ENCODE measurements at regions not wholly inside any gene's neighbourhood (a gene's known extent, or its start where the extent isn't known, plus 50 kb on each side); places are given as distances from the start of the nearest gene placed in this dataset.

DNA sequence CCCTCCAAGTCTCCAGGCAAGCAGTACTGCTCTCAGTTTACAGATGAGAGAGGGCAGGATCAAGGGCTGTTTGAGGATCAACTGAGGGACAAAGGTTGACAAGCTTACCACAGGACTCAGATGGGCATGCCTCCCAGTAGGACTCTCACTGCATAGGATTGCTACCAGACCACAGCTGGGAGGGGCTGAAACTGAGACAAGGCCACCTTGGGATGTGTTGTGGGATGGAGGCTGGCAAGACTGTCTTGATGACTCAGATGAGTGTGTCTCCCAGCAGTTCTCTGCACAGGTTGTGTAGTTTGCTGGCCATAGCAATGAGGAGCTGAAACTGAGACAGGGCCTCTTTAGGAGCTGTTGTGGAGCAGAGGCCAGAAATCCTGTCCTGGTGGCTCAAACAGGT, 222.2 kb upstream of the IRX1 start:
- no peaks in the 10 kb centered on the region; the same call in 1 of the 2 replicates for H4K20me1 ChIP-seq (ENCODE audit: insufficient read depth)
- POLR2A ChIA-PET = no interaction called here
- intact Hi-C loops (cut with micrococcal nuclease) = no loop called here
- TF ChIP-seq CTCF (IDR thresholded peaks at IDR 0.05 in 2 of 3, conservative IDR thresholded peaks at IDR 0.05 in 1 of 3; ENCODE audit: borderline replicate concordance in 1 of 3, insufficient read depth in 1 of 3, low read depth in 2 of 3, low read length in 2 of 3) = no peak
- no peak for TF ChIP-seq SP1 (IDR thresholded peaks at IDR 0.05; ENCODE audit: low read depth)
- no peak for TF ChIP-seq EZH2 (IDR thresholded peaks at IDR 0.05)
- no peak for TF ChIP-seq EGR1 (IDR thresholded peaks at IDR 0.05; ENCODE audit: low read depth)
- TF ChIP-seq YY1 (IDR thresholded peaks at IDR 0.05; ENCODE audit: extremely low read depth, insufficient replicate concordance, low read depth, low read length) = no peak
- TF ChIP-seq, protein P1, sequence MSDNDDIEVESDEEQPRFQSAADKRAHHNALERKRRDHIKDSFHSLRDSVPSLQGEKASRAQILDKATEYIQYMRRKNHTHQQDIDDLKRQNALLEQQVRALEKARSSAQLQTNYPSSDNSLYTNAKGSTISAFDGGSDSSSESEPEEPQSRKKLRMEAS (IDR thresholded peaks at IDR 0.05) = no peak
- TF ChIP-seq FOSL1 (IDR thresholded peaks at IDR 0.05; ENCODE audit: low read depth) = no peak
- TF ChIP-seq POLR2A (IDR thresholded peaks at IDR 0.05; ENCODE audit: borderline replicate concordance, extremely low read depth, insufficient read depth, insufficient read length) = no peak
- TF ChIP-seq TCF7L2 (IDR thresholded peaks at IDR 0.05; ENCODE audit: borderline replicate concordance, extremely low read depth, insufficient read depth, insufficient read length) = no peak
- TF ChIP-seq CEBPB (IDR thresholded peaks at IDR 0.05; ENCODE audit: low read depth) = no peak
- no peak for TF ChIP-seq ZFX (IDR thresholded peaks at IDR 0.05)
- TF ChIP-seq, protein P2, sequence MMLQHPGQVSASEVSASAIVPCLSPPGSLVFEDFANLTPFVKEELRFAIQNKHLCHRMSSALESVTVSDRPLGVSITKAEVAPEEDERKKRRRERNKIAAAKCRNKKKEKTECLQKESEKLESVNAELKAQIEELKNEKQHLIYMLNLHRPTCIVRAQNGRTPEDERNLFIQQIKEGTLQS (IDR thresholded peaks at IDR 0.05) = no peak
- TF ChIP-seq SRF (IDR thresholded peaks at IDR 0.05; ENCODE audit: low read depth) = no peak
- no peak for TF ChIP-seq ELF1 (IDR thresholded peaks at IDR 0.05; ENCODE audit: borderline replicate concordance, low read depth)
- TF ChIP-seq ZNF274 (IDR thresholded peaks at IDR 0.05; ENCODE audit: low read depth, low read length) = no peak
- no peak for TF ChIP-seq JUND (IDR thresholded peaks at IDR 0.05)
- no peak for TF ChIP-seq SIN3A (IDR thresholded peaks at IDR 0.05; ENCODE audit: low read depth)
- no peak for DNase-seq (ENCODE audit: low read depth, low spot score)
- no peak overlapping the region for H3K4me3 ChIP-seq (replicated peaks in 1 of 2; ENCODE audit: low read depth in 1 of 2, low read length in 2 of 2)
- H3K4me2 ChIP-seq (ENCODE audit: low read length) = no peak overlapping the region
- no peak for ATAC-seq
- CTCF ChIA-PET = no interaction called here
- H3K9me3 ChIP-seq (ENCODE audit: control insufficient read depth in 1 of 2, insufficient read depth in 1 of 2, low read depth in 1 of 2, low read length in 2 of 2) = peaks cover 9 to 19% of the 10 kb centered on the region in 2 experiments; a peak in 2 of 4 replicates
- H3K27me3 ChIP-seq (ENCODE audit: insufficient read depth, low read length) = no peaks in the 10 kb centered on the region
- H2AFZ ChIP-seq (ENCODE audit: low read depth, low read length, poor library complexity, severe bottlenecking) = no peak overlapping the region
- RAD21 ChIA-PET (ENCODE audit: low non-redundant PET in 1 of 2, low total read pairs in 2 of 2, uncharacterized antibody in 2 of 2, unreplicated experiment in 2 of 2) = no interaction called here
- H3K9ac ChIP-seq (ENCODE audit: low read length) = no peak overlapping the region
- no peaks in the 10 kb centered on the region for H3K4me1 ChIP-seq (ENCODE audit: control insufficient read depth in 1 of 2, insufficient read depth in 2 of 2, low read length in 2 of 2)
- no peaks in the 10 kb centered on the region for H3K79me2 ChIP-seq (ENCODE audit: insufficient read depth, low read length)
- H3K27ac ChIP-seq (ENCODE audit: low read depth, low read length) = no peak overlapping the region
- no peaks in the 10 kb centered on the region for H3K36me3 ChIP-seq (ENCODE audit: control insufficient read depth in 1 of 2, insufficient read depth in 2 of 2, low read length in 2 of 2)
- no peaks in the 10 kb centered on the region for H3K9me2 ChIP-seq (ENCODE audit: insufficient read depth)
- BruUV-seq (replicated peaks) = no TSS peak
